OCI-LY1 (cell line): ENCODE measurements at regions not wholly inside any gene's neighbourhood (a gene's known extent, or its start where the extent isn't known, plus 50 kb on each side); places are given as distances from the start of the nearest gene placed in this dataset.

Experiments
- H2AFZ ChIP-seq: fragments of 200-600 bp; sonication (generic), shearing (Covaris generic); 2 replicates; pipeline ENCODE4 v1.6.0; 2014; ENCODE audit warnings: antibody characterized with exemption, mild to moderate bottlenecking, low read length
- H3F3A ChIP-seq: fragments of 200-600 bp; sonication (generic), shearing (Covaris generic); 2 replicates; pipeline ENCODE4 v1.6.0; 2014; ENCODE audit warnings: mild to moderate bottlenecking, antibody characterized with exemption, low read length, moderate library complexity; ENCODE audit not compliant: insufficient read depth
- H3K27ac ChIP-seq: fragments of 200-600 bp; sonication (generic); 2 replicates; pipeline ENCODE4 v1.5.1; 2014; ENCODE audit warnings: low read length, mixed run types, mild to moderate bottlenecking, low read depth; ENCODE audit not compliant: poor library complexity, severe bottlenecking
- H3K27me3 ChIP-seq: fragments of 200-600 bp; sonication (generic); 2 replicates; pipeline ENCODE4 v1.6.0; 2014; ENCODE audit warnings: antibody characterized with exemption, mild to moderate bottlenecking, low read length, moderate library complexity; ENCODE audit not compliant: insufficient read depth
- H3K36me3 ChIP-seq: fragments of 200-600 bp; sonication (generic); 2 replicates; pipeline ENCODE4 v1.6.1; 2014; ENCODE audit warnings: mild to moderate bottlenecking, antibody characterized with exemption, low read length, moderate library complexity, mixed read lengths; ENCODE audit not compliant: insufficient read depth
- H3K4me1 ChIP-seq: fragments of 200-600 bp; sonication (generic); 2 replicates; pipeline ENCODE4 v1.5.1; 2014; ENCODE audit warnings: mild to moderate bottlenecking, low read length, moderate library complexity; ENCODE audit not compliant: insufficient read depth, severe bottlenecking
- H3K4me2 ChIP-seq: fragments of 200-600 bp; sonication (generic), shearing (Covaris generic); 2 replicates; pipeline ENCODE4 v1.6.1; 2014; ENCODE audit warnings: low read length
- H3K4me3 ChIP-seq: fragments of 200-600 bp; sonication (generic); 2 replicates; pipeline ENCODE4 v1.5.1; 2014; ENCODE audit warnings: low read length, low read depth, mild to moderate bottlenecking, mixed read lengths; ENCODE audit not compliant: poor library complexity, severe bottlenecking
- H3K79me2 ChIP-seq: fragments of 200-600 bp; shearing (Covaris generic); 2 replicates; pipeline ENCODE4 v1.6.1; 2016; ENCODE audit warnings: mixed run types, low read length, mixed read lengths; ENCODE audit not compliant: insufficient read depth
- H3K9ac ChIP-seq: fragments of 200-600 bp; sonication (generic), shearing (Covaris generic); 2 replicates; pipeline ENCODE4 v1.6.1; 2014; ENCODE audit warnings: mild to moderate bottlenecking, low read length, mixed read lengths
- H3K9me2 ChIP-seq: fragments of 200-600 bp; sonication (generic), shearing (Covaris generic); 2 replicates; pipeline ENCODE4 v1.6.1; 2014; ENCODE audit warnings: low read depth, mild to moderate bottlenecking, low read length, mixed read lengths
- H3K9me3 ChIP-seq: fragments of 200-600 bp; shearing (Covaris generic); 2 replicates; pipeline ENCODE4 v1.6.1; 2014; ENCODE audit warnings: low read length, mixed read lengths
- H4K20me1 ChIP-seq: fragments of 200-600 bp; sonication (generic), shearing (Covaris generic); 2 replicates; pipeline ENCODE4 v1.6.0; 2016; ENCODE audit warnings: mild to moderate bottlenecking, low read length; ENCODE audit not compliant: insufficient read depth
- CTCF ChIP-seq: fragments of 200-600 bp; sonication (generic), shearing (Covaris generic); IDR thresholded peaks from 2 replicates; pipeline ENCODE4 v1.5.1; 2017; ENCODE audit warnings: mild to moderate bottlenecking, antibody characterized with exemption, low read length, moderate library complexity, mixed read lengths
- EZH2 ChIP-seq: fragments of 200-600 bp; sonication (generic), shearing (Covaris generic); IDR thresholded peaks from 2 replicates; pipeline ENCODE4 v1.8.0; 2017; ENCODE audit warnings: borderline replicate concordance, mixed run types, mild to moderate bottlenecking, antibody characterized with exemption, low read length, moderate library complexity, mixed read lengths

- no peak for TF ChIP-seq CTCF
- no peak for TF ChIP-seq EZH2
- H3K9me2 ChIP-seq = no peaks in the 10 kb centered on the region
- H3K4me2 ChIP-seq = no peak overlapping the region
- no peaks in the 10 kb centered on the region for H3K36me3 ChIP-seq
- H3K27me3 ChIP-seq = no peaks in the 10 kb centered on the region; the same call in 1 of the 2 replicates
- no peaks in the 10 kb centered on the region for H3K79me2 ChIP-seq
- no peak overlapping the region for H3K9ac ChIP-seq
- H4K20me1 ChIP-seq = no peaks in the 10 kb centered on the region
- no peaks in the 10 kb centered on the region for H3K9me3 ChIP-seq
- no peaks in the 10 kb centered on the region for H3F3A ChIP-seq
- H2AFZ ChIP-seq = no peak overlapping the region
- no peak overlapping the region for H3K4me3 ChIP-seq
- no peaks in the 10 kb centered on the region for H3K4me1 ChIP-seq
- no peak overlapping the region for H3K27ac ChIP-seq
Measured at GRCh38 chr3:59316688-59317275, 267.0 kb upstream of the CFAP20DC start.

- H3K4me3 ChIP-seq = no peak overlapping the region
- no peaks in the 10 kb centered on the region for H3K79me2 ChIP-seq
- H4K20me1 ChIP-seq = no peaks in the 10 kb centered on the region
- H3K9me2 ChIP-seq = no peaks in the 10 kb centered on the region
- no peaks in the 10 kb centered on the region for H3K36me3 ChIP-seq
- no peak overlapping the region for H2AFZ ChIP-seq
- TF ChIP-seq CTCF (peak; percentile 63), EZH2 (no peak)
- no peak overlapping the region for H3K9ac ChIP-seq
- H3K27ac ChIP-seq = no peak overlapping the region
- no peaks in the 10 kb centered on the region; the same call in 1 of the 2 replicates for H3K27me3 ChIP-seq
- H3K4me1 ChIP-seq = no peaks in the 10 kb centered on the region
- H3K9me3 ChIP-seq = no peaks in the 10 kb centered on the region
- H3F3A ChIP-seq = no peaks in the 10 kb centered on the region
- no peak overlapping the region for H3K4me2 ChIP-seq
Measured at GRCh38 chr3:59313365-59313764, 263.5 kb upstream of the CFAP20DC start.

- TF ChIP-seq EZH2 = no peak
- TF ChIP-seq CTCF = no peak
- no peak overlapping the region for H3K4me2 ChIP-seq
- H3F3A ChIP-seq = no peaks in the 10 kb centered on the region
- H3K4me1 ChIP-seq = no peaks in the 10 kb centered on the region
- no peaks in the 10 kb centered on the region for H4K20me1 ChIP-seq
- H3K27ac ChIP-seq = no peak overlapping the region
- no peaks in the 10 kb centered on the region for H3K36me3 ChIP-seq
- H3K4me3 ChIP-seq = no peak overlapping the region
- no peak overlapping the region for H2AFZ ChIP-seq
- no peaks in the 10 kb centered on the region for H3K79me2 ChIP-seq
- H3K9ac ChIP-seq = no peak overlapping the region
- H3K9me3 ChIP-seq = no peaks in the 10 kb centered on the region
- no peaks in the 10 kb centered on the region for H3K9me2 ChIP-seq
- H3K27me3 ChIP-seq = no peaks in the 10 kb centered on the region; the same call in 1 of the 2 replicates
Measured at GRCh38 chr3:59311231-59311630, 261.4 kb upstream of the CFAP20DC start.
